Transverse colon (tissue), 4 donors: ENCODE measurements at regions not wholly inside any gene's neighbourhood (a gene's known extent, or its start where the extent isn't known, plus 50 kb on each side); places are given as distances from the start of the nearest gene placed in this dataset.

Source experiments
- POLR2AphosphoS5 ChIP-seq, 3 donors: sonication (generic); formaldehyde crosslinking; IDR thresholded peaks; one replicate each; pipeline ENCODE4 v1.6.1; 2016; ENCODE audit warnings: antibody characterized with exemption in 3 of 3
- TF ChIP-seq, protein P1 (sequence below), 5 experiments: fragments of 200-600 bp in 3 of 5; fragments of 450-650 bp in 2 of 5; sonication (generic) in 3 of 5; IDR thresholded peaks; 1 replicate in 2 of 5; 2 replicates in 3 of 5; pipeline ENCODE4 v1.5.1; 2016 to 2017; ENCODE audit warnings: antibody characterized with exemption in 5 of 5, inconsistent platforms in 3 of 5, mild to moderate bottlenecking in 2 of 5, moderate library complexity in 1 of 5

DNA sequence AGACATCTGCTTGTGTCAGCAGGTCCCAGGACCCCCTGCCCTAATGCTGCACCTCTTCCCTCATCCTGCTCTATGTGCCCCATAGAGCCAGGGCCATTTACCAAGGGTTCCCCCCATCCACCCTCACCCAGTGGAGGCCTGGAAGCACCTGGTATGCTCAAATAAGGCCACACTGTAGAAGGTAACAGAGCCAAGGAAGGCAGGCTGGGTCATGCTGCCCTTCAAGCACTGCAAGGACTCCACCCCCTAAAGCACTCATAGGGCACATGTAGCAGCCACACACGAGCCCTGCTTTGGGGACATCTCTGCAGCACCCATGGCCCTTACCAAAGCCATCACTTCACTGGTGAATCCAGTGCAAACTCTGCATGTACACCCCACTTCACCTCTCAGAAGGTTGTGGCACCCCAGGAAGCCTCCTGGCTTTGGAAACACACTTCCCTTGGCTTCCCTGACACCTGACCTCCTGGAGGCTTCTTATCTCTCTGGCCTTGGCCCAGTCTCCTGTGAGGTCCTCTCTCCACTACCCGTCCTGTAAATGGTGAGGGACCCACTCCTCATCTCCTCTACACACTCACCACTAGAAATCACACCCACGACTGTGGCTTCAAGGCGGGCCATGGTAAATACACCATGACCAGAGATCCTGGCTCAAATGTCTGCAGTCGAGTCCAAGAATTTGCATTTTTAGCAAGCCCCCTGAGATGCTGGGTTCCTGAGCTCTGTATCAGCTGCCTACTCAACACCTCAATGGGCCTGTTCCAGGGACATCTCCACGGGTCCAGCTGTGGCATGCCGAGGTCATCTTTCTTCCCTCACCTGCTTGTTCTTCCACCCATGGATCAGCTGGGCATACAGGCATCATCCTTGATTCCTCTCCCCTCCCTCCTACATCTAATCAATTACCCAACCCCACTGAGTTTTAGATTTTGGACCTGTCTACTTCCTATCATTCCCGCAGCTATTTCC is 80.9 kb upstream of the DOCK9 start:
- TF ChIP-seq POLR2AphosphoS5 (IDR thresholded peaks at IDR 0.05), result no peak
- TF ChIP-seq, protein P1, sequence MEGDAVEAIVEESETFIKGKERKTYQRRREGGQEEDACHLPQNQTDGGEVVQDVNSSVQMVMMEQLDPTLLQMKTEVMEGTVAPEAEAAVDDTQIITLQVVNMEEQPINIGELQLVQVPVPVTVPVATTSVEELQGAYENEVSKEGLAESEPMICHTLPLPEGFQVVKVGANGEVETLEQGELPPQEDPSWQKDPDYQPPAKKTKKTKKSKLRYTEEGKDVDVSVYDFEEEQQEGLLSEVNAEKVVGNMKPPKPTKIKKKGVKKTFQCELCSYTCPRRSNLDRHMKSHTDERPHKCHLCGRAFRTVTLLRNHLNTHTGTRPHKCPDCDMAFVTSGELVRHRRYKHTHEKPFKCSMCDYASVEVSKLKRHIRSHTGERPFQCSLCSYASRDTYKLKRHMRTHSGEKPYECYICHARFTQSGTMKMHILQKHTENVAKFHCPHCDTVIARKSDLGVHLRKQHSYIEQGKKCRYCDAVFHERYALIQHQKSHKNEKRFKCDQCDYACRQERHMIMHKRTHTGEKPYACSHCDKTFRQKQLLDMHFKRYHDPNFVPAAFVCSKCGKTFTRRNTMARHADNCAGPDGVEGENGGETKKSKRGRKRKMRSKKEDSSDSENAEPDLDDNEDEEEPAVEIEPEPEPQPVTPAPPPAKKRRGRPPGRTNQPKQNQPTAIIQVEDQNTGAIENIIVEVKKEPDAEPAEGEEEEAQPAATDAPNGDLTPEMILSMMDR (IDR thresholded peaks at IDR 0.05), result no peak
